GM12878 (cell line): ENCODE measurements at regions not wholly inside any gene's neighbourhood (a gene's known extent, or its start where the extent isn't known, plus 50 kb on each side); places are given as distances from the start of the nearest gene placed in this dataset.
"Not testable (repeated sequence)": the region's sequence is repeated elsewhere in the genome, so short reads cannot be mapped to it uniquely, and the experiment has no call there.

Experiments
- EZH2 ChIP-seq: IDR thresholded peaks from 2 replicates; pipeline ENCODE4 v1.6.1; 2012; ENCODE audit warnings: low read depth, mild to moderate bottlenecking, control low read depth, inconsistent platforms, low read length, borderline replicate concordance; ENCODE audit not compliant: control insufficient read depth
- HDGF ChIP-seq: fragments of 450-650 bp; IDR thresholded peaks from 2 replicates; pipeline ENCODE4 v1.6.1; 2016; ENCODE audit warnings: antibody characterized with exemption
- TF ChIP-seq, protein P1 (sequence below): fragments of 450-650 bp; IDR thresholded peaks from 2 replicates; pipeline ENCODE4 v1.6.1; 2014; ENCODE audit warnings: mild to moderate bottlenecking

DNA sequence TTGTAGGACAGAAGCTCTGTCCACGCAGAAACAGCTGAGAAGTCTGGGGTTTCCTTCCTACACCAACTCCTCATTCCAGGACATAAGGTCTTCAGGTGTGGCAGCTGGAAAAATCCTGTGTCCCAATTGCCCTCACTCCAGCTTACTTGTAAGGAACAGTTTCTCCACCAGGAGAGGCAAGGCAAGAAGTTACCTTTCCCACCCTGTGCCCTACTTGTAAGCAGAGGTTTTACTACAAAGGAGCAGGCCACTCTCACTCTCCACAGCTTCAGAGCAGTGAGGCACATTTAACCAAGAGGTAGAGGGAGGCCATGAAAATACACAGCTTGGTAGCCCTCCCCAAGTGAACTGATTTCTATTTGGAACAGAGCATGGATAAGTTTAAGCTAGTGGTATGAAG, 277.3 kb upstream of the SPATA31A3 start:
- not testable (repeated sequence) for TF ChIP-seq HDGF, EZH2
- TF ChIP-seq, protein P1, sequence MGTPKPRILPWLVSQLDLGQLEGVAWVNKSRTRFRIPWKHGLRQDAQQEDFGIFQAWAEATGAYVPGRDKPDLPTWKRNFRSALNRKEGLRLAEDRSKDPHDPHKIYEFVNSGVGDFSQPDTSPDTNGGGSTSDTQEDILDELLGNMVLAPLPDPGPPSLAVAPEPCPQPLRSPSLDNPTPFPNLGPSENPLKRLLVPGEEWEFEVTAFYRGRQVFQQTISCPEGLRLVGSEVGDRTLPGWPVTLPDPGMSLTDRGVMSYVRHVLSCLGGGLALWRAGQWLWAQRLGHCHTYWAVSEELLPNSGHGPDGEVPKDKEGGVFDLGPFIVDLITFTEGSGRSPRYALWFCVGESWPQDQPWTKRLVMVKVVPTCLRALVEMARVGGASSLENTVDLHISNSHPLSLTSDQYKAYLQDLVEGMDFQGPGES: not testable (repeated sequence)
